GM12872 (cell line): ENCODE measurements at regions not wholly inside any gene's neighbourhood (a gene's known extent, or its start where the extent isn't known, plus 50 kb on each side); places are given as distances from the start of the nearest gene placed in this dataset.

Experiments
- CTCF ChIP-seq: IDR thresholded peaks from 3 replicates; pipeline ENCODE4 v1.5.1; 2011; ENCODE audit warnings: low read depth, mild to moderate bottlenecking, low read length, moderate library complexity; ENCODE audit not compliant: insufficient read depth

GRCh38 chr14:61930101-61930857 lies 168.1 kb downstream of the SNAPC1 start:
- TF ChIP-seq CTCF = no peak

- TF ChIP-seq CTCF = no peak
These were observed 170.8 kb downstream of the SNAPC1 start for GRCh38 chr14:61932974-61933373.

- no peak for TF ChIP-seq CTCF
These were observed 172.2 kb downstream of the SNAPC1 start for GRCh38 chr14:61934385-61934784.

GRCh38 chr14:61939776-61940175 lies 177.6 kb downstream of the SNAPC1 start:
- TF ChIP-seq CTCF = no peak

GRCh38 chr14:61940666-61941420 lies 178.6 kb downstream of the SNAPC1 start:
- no peak for TF ChIP-seq CTCF

GRCh38 chr14:61941421-61942150 lies 179.4 kb downstream of the SNAPC1 start:
- TF ChIP-seq CTCF = no peak

GRCh38 chr14:61948376-61948775 lies 186.2 kb downstream of the SNAPC1 start:
- no peak for TF ChIP-seq CTCF
